ENCODE measurements at regions not wholly inside any gene's neighbourhood (a gene's known extent, or its start where the extent isn't known, plus 50 kb on each side); places are given as distances from the start of the nearest gene placed in this dataset.

DNA sequence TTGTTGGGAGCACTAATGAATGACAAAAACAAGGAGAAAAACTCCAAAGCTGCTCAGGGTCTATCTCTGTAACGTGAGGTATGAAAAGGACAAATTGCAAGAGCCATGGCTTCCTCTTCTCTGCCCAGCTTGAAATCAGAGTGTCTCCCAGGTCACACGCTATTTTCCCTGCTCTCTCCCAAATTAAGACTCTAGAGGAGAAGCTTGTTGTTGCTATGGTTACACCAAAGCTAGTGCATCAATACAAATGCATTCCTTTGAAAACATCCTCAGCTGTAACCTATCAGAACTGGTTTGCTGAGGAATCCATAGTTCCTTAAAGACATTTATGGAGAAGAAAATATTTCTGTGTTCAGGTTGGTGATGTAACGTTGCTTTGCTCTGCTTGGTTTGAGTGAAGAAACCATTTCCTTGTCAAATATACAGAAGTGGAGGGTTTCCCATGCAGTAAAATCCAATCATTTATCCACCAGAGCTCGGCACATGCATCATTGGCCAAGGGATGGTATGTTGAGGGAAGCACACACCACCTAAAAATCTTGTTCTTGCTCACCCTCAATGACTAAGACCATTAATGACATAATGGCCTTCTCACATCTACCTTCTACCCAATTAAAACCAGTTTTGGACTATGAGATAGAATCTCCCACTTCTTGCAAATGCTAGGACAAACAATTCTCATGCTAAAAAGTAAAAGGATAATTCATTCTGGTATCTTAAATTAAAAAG lies 2135.6 kb upstream of the CELF4 start:
- H3K27me3 ChIP-seq (replicated peaks in 1 of 7) = no peaks in the 10 kb centered on the region
- no peaks in the 10 kb centered on the region for H3K9me3 ChIP-seq
- TF ChIP-seq POLR2AphosphoS5 (IDR thresholded peaks at IDR 0.05) (no peak), POLR2A (IDR thresholded peaks at IDR 0.05) (no peak)
- TF ChIP-seq, protein P1, sequence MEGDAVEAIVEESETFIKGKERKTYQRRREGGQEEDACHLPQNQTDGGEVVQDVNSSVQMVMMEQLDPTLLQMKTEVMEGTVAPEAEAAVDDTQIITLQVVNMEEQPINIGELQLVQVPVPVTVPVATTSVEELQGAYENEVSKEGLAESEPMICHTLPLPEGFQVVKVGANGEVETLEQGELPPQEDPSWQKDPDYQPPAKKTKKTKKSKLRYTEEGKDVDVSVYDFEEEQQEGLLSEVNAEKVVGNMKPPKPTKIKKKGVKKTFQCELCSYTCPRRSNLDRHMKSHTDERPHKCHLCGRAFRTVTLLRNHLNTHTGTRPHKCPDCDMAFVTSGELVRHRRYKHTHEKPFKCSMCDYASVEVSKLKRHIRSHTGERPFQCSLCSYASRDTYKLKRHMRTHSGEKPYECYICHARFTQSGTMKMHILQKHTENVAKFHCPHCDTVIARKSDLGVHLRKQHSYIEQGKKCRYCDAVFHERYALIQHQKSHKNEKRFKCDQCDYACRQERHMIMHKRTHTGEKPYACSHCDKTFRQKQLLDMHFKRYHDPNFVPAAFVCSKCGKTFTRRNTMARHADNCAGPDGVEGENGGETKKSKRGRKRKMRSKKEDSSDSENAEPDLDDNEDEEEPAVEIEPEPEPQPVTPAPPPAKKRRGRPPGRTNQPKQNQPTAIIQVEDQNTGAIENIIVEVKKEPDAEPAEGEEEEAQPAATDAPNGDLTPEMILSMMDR (IDR thresholded peaks at IDR 0.05 in 8 of 11, conservative IDR thresholded peaks at IDR 0.05 in 3 of 11) = no peak
- H3K36me3 ChIP-seq = no peaks in the 10 kb centered on the region
- no peaks in the 10 kb centered on the region for H3K4me1 ChIP-seq
- H3K4me3 ChIP-seq = no peak overlapping the region
- DNase-seq = no peak
- no peak overlapping the region for H3K27ac ChIP-seq
- WGBS, 5 donors = 67 to 84% (median 70%) methylated on average over 4 of the region's 4 CpGs
- intact Hi-C loops (cut with DNase I; ENCODE audit: low total_unique reads) = no loop called here

GRCh38 chr18:39699340-39699964 lies 2133.9 kb upstream of the CELF4 start:
- H3K27me3 ChIP-seq (replicated peaks in 1 of 7) = no peaks in the 10 kb centered on the region
- 92 to 97% (median 93%) methylated on average over 5 of the region's 5 CpGs for WGBS, 5 donors
- H3K36me3 ChIP-seq = no peaks in the 10 kb centered on the region
- intact Hi-C loops (cut with DNase I; ENCODE audit: low total_unique reads) = no loop called here
- H3K9me3 ChIP-seq = no peaks in the 10 kb centered on the region
- TF ChIP-seq POLR2A (IDR thresholded peaks at IDR 0.05) (no peak), POLR2AphosphoS5 (IDR thresholded peaks at IDR 0.05) (no peak)
- H3K4me3 ChIP-seq = no peak overlapping the region
- H3K27ac ChIP-seq = no peak overlapping the region
- DNase-seq = no peak
- H3K4me1 ChIP-seq = no peaks in the 10 kb centered on the region

DNA sequence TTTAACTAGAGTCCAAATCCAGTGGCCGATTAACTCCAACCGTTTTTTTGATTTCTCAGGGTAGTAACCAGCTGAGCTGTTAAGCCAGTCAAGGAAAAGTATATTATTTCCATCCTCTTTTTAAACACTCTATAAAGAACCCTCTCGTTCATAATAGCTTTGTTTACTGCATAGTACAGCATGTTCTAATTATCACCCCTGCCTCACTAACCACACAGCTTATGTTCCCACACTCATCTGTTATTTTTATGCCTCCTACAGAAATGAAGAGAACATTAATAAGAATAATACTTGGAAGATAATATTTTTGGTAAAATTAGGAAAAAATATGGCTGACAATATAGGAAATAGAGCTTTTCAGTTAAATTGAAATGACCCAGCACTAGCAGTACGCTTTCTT lies 2132.8 kb upstream of the CELF4 start:
- intact Hi-C loops (cut with DNase I; ENCODE audit: low total_unique reads) = no loop called here
- no peak overlapping the region for H3K4me3 ChIP-seq
- TF ChIP-seq POLR2AphosphoS5 (IDR thresholded peaks at IDR 0.05) (no peak), POLR2A (IDR thresholded peaks at IDR 0.05) (no peak)
- TF ChIP-seq, protein P1 (IDR thresholded peaks at IDR 0.05 in 8 of 11, conservative IDR thresholded peaks at IDR 0.05 in 3 of 11) = no peak

GRCh38 chr18:39693359-39693758 lies 2127.8 kb upstream of the CELF4 start:
- intact Hi-C loops (cut with DNase I; ENCODE audit: low total_unique reads) = no loop called here
- H3K4me1 ChIP-seq = no peaks in the 10 kb centered on the region
- H3K4me3 ChIP-seq = no peak overlapping the region
- no peaks in the 10 kb centered on the region for H3K27me3 ChIP-seq (replicated peaks in 1 of 7)
- 86 to 100% (median 93%) methylated on average over 1 of the region's 1 CpG for WGBS, 5 donors
- no peak overlapping the region for H3K27ac ChIP-seq
- TF ChIP-seq POLR2A (IDR thresholded peaks at IDR 0.05) (no peak), POLR2AphosphoS5 (IDR thresholded peaks at IDR 0.05) (no peak)
- TF ChIP-seq, protein P1 (IDR thresholded peaks at IDR 0.05 in 8 of 11, conservative IDR thresholded peaks at IDR 0.05 in 3 of 11) = no peak
- DNase-seq = no peak
- peaks cover 0 to 5% (median 0%) of the 10 kb centered on the region in 8 donors for H3K9me3 ChIP-seq
- H3K36me3 ChIP-seq = no peaks in the 10 kb centered on the region

More for the DNA sequence above, 2132.8 kb upstream of the CELF4 start:
- Histone ChIP-seq H3K4me1 (no peaks in the 10 kb centered on the region), H3K27me3 (replicated peaks in 1 of 7) (no peaks in the 10 kb centered on the region), H3K36me3 (no peaks in the 10 kb centered on the region), H3K9me3 (no peaks in the 10 kb centered on the region), H3K27ac (no peak overlapping the region)
- DNase-seq = no peak
- whole genome bisulfite sequencing, 5 donors = 81 to 95% (median 90%) methylated on average over 4 of the region's 4 CpGs
